ENCODE measurements at regions not wholly inside any gene's neighbourhood (a gene's known extent, or its start where the extent isn't known, plus 50 kb on each side); places are given as distances from the start of the nearest gene placed in this dataset.
"Not testable (repeated sequence)": the region's sequence is repeated elsewhere in the genome, so short reads cannot be mapped to it uniquely, and the experiment has no call there.

DNA sequence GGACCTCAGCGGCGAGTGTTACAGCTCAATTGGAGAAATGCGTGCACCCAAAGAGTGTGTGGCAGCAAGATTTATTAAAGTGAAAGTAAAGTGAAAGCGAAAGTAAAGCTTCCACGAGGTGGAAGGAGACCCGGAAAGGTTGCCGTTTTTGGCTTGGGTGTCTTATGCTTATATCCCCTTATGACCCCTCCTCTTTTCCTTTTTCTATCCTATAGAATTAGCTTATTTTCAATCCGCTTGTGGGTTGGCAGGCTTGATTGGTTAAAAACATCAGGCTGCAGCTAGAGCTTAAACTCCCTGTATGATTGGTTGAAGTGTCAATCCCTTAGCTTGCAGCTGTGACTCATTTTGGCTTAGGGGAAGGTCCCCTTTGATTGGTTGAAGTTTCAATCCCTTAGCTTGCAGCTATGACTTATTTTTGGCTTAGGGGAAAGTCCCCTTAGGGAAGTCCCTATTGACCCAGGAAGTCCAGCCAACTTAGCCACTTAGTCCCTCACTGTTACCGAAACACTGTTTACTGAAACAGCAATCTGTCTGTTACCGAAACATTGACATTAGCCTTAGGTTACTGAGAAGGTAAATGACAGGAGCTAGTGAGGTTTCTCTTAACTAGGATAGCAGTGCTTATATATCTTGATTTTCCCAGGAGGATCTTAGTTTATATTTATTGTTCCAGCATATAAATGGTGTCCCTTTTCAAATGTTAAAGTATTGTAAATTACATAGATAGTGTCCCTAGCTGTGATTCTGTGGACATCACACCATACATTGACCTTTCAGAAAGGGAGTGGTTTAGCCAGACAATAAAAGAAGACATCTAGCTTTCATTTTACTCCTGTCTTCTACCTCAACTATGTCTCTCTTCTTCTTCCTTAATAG is 575.8 kb downstream of the DACH1 start:
- DNase-seq (peak in 1 of 2 donors; percentile 55), ATAC-seq (peak in 6 of 8 donors; percentile 42 to 74 (median 69))
- H3K27ac ChIP-seq, result peak overlapping the region; percentile 11 to 80 (median 58)
- WGBS, 2 donors, result 59 to 71% methylated on average over 10 of the region's 10 CpGs
- TF ChIP-seq, protein P1, sequence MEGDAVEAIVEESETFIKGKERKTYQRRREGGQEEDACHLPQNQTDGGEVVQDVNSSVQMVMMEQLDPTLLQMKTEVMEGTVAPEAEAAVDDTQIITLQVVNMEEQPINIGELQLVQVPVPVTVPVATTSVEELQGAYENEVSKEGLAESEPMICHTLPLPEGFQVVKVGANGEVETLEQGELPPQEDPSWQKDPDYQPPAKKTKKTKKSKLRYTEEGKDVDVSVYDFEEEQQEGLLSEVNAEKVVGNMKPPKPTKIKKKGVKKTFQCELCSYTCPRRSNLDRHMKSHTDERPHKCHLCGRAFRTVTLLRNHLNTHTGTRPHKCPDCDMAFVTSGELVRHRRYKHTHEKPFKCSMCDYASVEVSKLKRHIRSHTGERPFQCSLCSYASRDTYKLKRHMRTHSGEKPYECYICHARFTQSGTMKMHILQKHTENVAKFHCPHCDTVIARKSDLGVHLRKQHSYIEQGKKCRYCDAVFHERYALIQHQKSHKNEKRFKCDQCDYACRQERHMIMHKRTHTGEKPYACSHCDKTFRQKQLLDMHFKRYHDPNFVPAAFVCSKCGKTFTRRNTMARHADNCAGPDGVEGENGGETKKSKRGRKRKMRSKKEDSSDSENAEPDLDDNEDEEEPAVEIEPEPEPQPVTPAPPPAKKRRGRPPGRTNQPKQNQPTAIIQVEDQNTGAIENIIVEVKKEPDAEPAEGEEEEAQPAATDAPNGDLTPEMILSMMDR (IDR thresholded peaks at IDR 0.05), result no peak
- H3K9me3 ChIP-seq, result peaks cover 0 to 4% (median 0%) of the 10 kb centered on the region in 11 donors
- no peaks in the 10 kb centered on the region for H3K36me3 ChIP-seq
- H3K27me3 ChIP-seq, result no peaks in the 10 kb centered on the region
- peaks cover 0 to 11% (median 3%) of the 10 kb centered on the region in 9 donors for H3K4me1 ChIP-seq
- intact Hi-C loops (cut with DNase I), result loop anchor here in 2 of 10 donors (10.0 kb wide), 2 partner anchors 154 to 594 kb away; no protein-coding TSS in a partner anchor
- H3K4me3 ChIP-seq, result peak overlapping the region; percentile 10 to 58 (median 50)

DNA sequence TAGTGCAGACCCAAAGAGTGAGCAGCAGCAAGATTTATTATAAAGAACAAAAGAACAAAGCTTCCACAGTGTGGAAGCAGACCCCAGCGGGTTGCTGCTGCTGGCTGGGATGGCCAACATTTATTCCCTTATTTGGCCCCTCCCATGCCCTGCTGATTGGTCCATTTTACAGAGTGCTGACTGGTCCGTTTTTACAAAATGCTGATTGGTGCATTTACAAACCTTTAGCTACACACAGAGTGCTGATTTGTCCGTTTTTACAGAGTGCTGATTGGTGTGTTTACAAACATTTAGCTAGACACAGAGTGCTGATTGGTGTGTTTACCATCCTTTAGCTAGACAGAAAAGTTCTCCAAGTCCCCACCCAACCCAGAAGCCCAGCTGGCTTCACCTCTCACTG is 577.0 kb downstream of the DACH1 start:
- DNase-seq, H3K9me3 ChIP-seq, H3K27me3 ChIP-seq, ATAC-seq, H3K36me3 ChIP-seq: not testable (repeated sequence)
- peak overlapping the region in 1 of 10 donors; percentile 42 for H3K4me3 ChIP-seq
- intact Hi-C loops (cut with DNase I), result loop anchor here in 3 of 10 donors (5.0 to 10.0 kb wide), 5 partner anchors 38 to 595 kb away; no protein-coding TSS in a partner anchor
- H3K27ac ChIP-seq, result peak overlapping the region in 4 of 10 donors; percentile 60 to 80 (median 76)
- WGBS, 2 donors, result 86 to 93% methylated on average over 3 of the region's 3 CpGs
- peaks cover 0 to 11% (median 3%) of the 10 kb centered on the region in 9 donors for H3K4me1 ChIP-seq

DNA sequence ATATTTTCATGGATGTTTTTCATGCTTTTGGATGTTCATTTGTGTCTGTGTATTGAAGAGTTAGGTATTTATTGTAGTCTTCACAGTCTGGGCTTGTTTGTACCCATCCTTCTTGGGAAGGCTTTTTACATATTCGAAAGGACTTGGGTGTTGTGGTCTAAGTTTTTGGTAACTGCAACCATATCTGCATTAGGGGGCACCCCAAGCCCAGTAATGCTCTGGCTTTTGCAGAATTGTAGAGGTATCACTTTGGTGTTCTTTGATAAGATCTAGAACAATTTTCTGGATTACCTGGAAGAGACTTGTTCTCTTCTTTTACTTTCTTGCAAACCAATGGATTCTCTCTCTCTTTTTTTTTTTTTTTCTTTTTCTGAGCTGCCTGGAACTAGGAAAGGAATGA is 581.3 kb downstream of the DACH1 start:
- TF ChIP-seq, protein P1 (IDR thresholded peaks at IDR 0.05), result peak in 6 of 9 donors; percentile 27 to 56 (median 33)
- 96 to 100% methylated on average over 1 of the region's 1 CpG for WGBS, 2 donors

DNA sequence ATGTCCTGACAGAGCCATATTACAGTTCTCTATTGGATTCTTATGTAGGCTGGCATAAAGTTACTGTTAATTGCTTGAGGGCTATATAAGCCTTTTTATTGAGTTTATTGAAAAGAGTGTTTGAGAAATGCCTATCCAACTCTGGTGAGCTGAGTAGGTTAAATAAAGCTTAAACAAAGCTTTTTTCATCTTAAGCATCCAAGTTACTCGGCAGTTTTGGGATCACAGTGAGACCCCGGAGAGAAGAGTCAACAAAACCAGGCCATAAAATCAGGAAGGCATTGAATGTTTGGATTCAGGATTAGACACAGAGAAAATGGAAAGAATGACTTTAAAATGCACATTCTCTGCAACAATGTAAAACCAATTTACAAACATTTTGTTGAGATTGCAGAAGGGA is 588.5 kb downstream of the DACH1 start:
- no peak for ATAC-seq
- H3K4me3 ChIP-seq, result no peak overlapping the region
- H3K27ac ChIP-seq, result no peak overlapping the region
- intact Hi-C loops (cut with DNase I), result no loop called here
- no peaks in the 10 kb centered on the region for H3K36me3 ChIP-seq
- WGBS, 2 donors, result 75 to 76% methylated on average over 2 of the region's 2 CpGs
- H3K9me3 ChIP-seq, result no peaks in the 10 kb centered on the region
- TF ChIP-seq, protein P1 (IDR thresholded peaks at IDR 0.05), result no peak
- no peaks in the 10 kb centered on the region for H3K27me3 ChIP-seq
- DNase-seq, result no peak
- H3K4me1 ChIP-seq, result no peaks in the 10 kb centered on the region

More for the DNA sequence above, 581.3 kb downstream of the DACH1 start:
- DNase-seq (no peak), ATAC-seq (no peak)
- Histone ChIP-seq H3K36me3 (no peaks in the 10 kb centered on the region), H3K4me1 (peaks cover 0 to 3% (median 0%) of the 10 kb centered on the region in 9 donors), H3K4me3 (no peak overlapping the region), H3K9me3 (peaks cover 0 to 4% (median 0%) of the 10 kb centered on the region in 11 donors), H3K27me3 (no peaks in the 10 kb centered on the region), H3K27ac (no peak overlapping the region)
- intact Hi-C loops (cut with DNase I), result loop anchor here in 3 of 10 donors (5.0 to 10.0 kb wide), 3 partner anchors 33 to 592 kb away; no protein-coding TSS in a partner anchor
